HEK293T (cell line): ENCODE measurements at regions not wholly inside any gene's neighbourhood (a gene's known extent, or its start where the extent isn't known, plus 50 kb on each side); places are given as distances from the start of the nearest gene placed in this dataset.

Source experiments
- ARNT ChIP-seq: fragments of 450-650 bp; IDR thresholded peaks from 2 replicates; pipeline ENCODE4 v1.6.1; 2017; ENCODE audit warnings: mild to moderate bottlenecking
- BHLHE40 ChIP-seq: fragments of 450-650 bp; IDR thresholded peaks from 2 replicates; pipeline ENCODE4 v1.6.1; 2016; ENCODE audit warnings: mild to moderate bottlenecking, moderate library complexity, borderline replicate concordance
- ELF4 ChIP-seq: fragments of 450-650 bp; IDR thresholded peaks from 2 replicates; pipeline ENCODE4 v1.6.1; 2017; ENCODE audit warnings: antibody characterized with exemption
- FOXA1 ChIP-seq: fragments of 450-650 bp; IDR thresholded peaks from 2 replicates; pipeline ENCODE4 v1.6.1; 2016; ENCODE audit warnings: mild to moderate bottlenecking
- FOXK2 ChIP-seq: fragments of 450-650 bp; IDR thresholded peaks from 2 replicates; pipeline ENCODE4 v1.6.1; 2016; ENCODE audit warnings: mild to moderate bottlenecking
- FOXM1 ChIP-seq: fragments of 450-650 bp; IDR thresholded peaks from 2 replicates; pipeline ENCODE4 v1.6.1; 2017; ENCODE audit warnings: mild to moderate bottlenecking, borderline replicate concordance
- HDGF ChIP-seq: fragments of 450-650 bp; IDR thresholded peaks from 2 replicates; pipeline ENCODE4 v1.6.1; 2017; ENCODE audit warnings: antibody characterized with exemption, borderline replicate concordance
- LEF1 ChIP-seq: fragments of 450-650 bp; IDR thresholded peaks from 2 replicates; pipeline ENCODE4 v1.6.1; 2017; ENCODE audit warnings: mild to moderate bottlenecking, borderline replicate concordance
- NFRKB ChIP-seq: fragments of 450-650 bp; IDR thresholded peaks from 2 replicates; pipeline ENCODE4 v1.6.1; 2016; ENCODE audit warnings: mild to moderate bottlenecking, moderate library complexity
- SP1 ChIP-seq: fragments of 450-650 bp; IDR thresholded peaks from 2 replicates; pipeline ENCODE4 v1.6.1; 2017
- SUZ12 ChIP-seq: fragments of 450-650 bp; IDR thresholded peaks from 2 replicates; pipeline ENCODE4 v1.6.1; 2016; ENCODE audit warnings: mild to moderate bottlenecking
- ZNF384 ChIP-seq: fragments of 450-650 bp; IDR thresholded peaks from 2 replicates; pipeline ENCODE4 v1.6.1; 2016

DNA sequence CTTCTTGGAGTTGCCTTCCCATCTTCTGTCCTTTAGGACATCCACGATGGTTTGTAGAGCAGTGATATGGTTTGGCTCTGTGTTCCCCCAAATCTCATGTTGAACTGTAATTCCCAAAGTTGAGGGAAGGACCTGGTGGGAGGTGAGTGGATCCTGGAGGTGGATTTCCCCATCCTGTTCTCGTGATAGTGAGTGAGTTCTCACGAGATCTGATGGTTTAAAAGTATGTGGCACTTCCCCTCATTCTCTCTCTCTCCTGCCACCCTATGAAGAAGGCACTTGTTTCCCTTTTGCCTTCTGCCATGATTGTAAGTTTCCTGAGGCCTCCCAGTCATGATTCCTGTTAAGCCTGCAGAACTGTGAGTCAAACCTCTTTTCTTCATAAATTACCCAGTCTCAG, 99.2 kb downstream of the BRMS1L start:
- TF ChIP-seq BHLHE40, result no peak
- no peak for TF ChIP-seq LEF1
- TF ChIP-seq ZNF384, result no peak
- no peak for TF ChIP-seq SP1
- TF ChIP-seq HDGF, result no peak
- TF ChIP-seq ARNT, result no peak
- no peak for TF ChIP-seq FOXA1
- no peak for TF ChIP-seq FOXM1
- no peak for TF ChIP-seq SUZ12
- TF ChIP-seq ELF4, result no peak
- TF ChIP-seq NFRKB, result no peak
- TF ChIP-seq FOXK2, result no peak
